ENCODE measurements at regions not wholly inside any gene's neighbourhood (a gene's known extent, or its start where the extent isn't known, plus 50 kb on each side); places are given as distances from the start of the nearest gene placed in this dataset.

GRCh38 chr2:14235667-14236066, 396.9 kb upstream of the LRATD1 start:
- no peak for DNase-seq
- Histone ChIP-seq H3K4ac (ENCODE audit: low read depth, low read length) (no peak overlapping the region), H4K91ac (ENCODE audit: insufficient read length, low read depth, low read length) (no peak overlapping the region), H3K4me2 (ENCODE audit: insufficient read depth, insufficient read length, low read length) (no peak overlapping the region), H3K9me3 (ENCODE audit: control insufficient read depth, low read depth, low read length) (no peaks in the 10 kb centered on the region), H3K56ac (ENCODE audit: insufficient read length, low read depth, low read length) (no peak overlapping the region), H2BK120ac (ENCODE audit: low read depth, low read length, poor library complexity, severe bottlenecking) (no peak overlapping the region), H3K14ac (ENCODE audit: insufficient read depth, low read length) (no peak overlapping the region), H3K9ac (ENCODE audit: extremely low read depth, insufficient read length, low read length) (no peak overlapping the region), H3K23ac (ENCODE audit: insufficient read length, low read depth, low read length) (no peak overlapping the region), H4K5ac (ENCODE audit: insufficient read length, low read depth, low read length) (no peak overlapping the region), H3K79me1 (ENCODE audit: insufficient read depth, low read depth, low read length, poor library complexity, severe bottlenecking) (no peaks in the 10 kb centered on the region), H2BK15ac (ENCODE audit: low read depth, low read length) (no peak overlapping the region), H3K79me2 (ENCODE audit: insufficient read depth, low read length) (no peaks in the 10 kb centered on the region), H3T11ph (ENCODE audit: low read length) (no peak overlapping the region), H4K20me1 (ENCODE audit: control insufficient read depth, insufficient read depth, insufficient read length) (no peaks in the 10 kb centered on the region), H3K18ac (ENCODE audit: insufficient read length, low read depth, low read length) (no peak overlapping the region), H2AK5ac (ENCODE audit: insufficient read length, low read length) (no peak overlapping the region), H3K27me3 (ENCODE audit: insufficient read depth, low read length) (no peaks in the 10 kb centered on the region), H2BK12ac (ENCODE audit: insufficient read length, low read depth, low read length) (no peak overlapping the region), H2BK5ac (ENCODE audit: insufficient read length, low read length) (no peak overlapping the region), H3K27ac (ENCODE audit: insufficient read length, low read depth, low read length) (no peak overlapping the region), H3K4me1 (ENCODE audit: insufficient read depth, low read length) (peaks cover 9% of the 10 kb centered on the region; the same call in 1 of the 2 replicates), H2AFZ (ENCODE audit: low read length) (no peak overlapping the region), H2BK20ac (ENCODE audit: low read depth, low read length, poor library complexity, severe bottlenecking) (no peak overlapping the region), H3K23me2 (ENCODE audit: insufficient read length, low read depth, low read length, poor library complexity, severe bottlenecking) (no peaks in the 10 kb centered on the region), H4K8ac (replicated peaks; ENCODE audit: insufficient read length, low read depth, low read length) (no peak overlapping the region)
- H3K27me3 Mint-ChIP-seq (ENCODE audit: low read depth) = peaks cover 49% of the 10 kb centered on the region
- H3K36me3 Mint-ChIP-seq (ENCODE audit: insufficient read depth in 1 of 3, low read depth in 3 of 3) = peaks cover 0 to 5% (median 0%) of the 10 kb centered on the region in 3 experiments; a peak in 3 of 7 replicates
- no peak overlapping the region for H3K27ac Mint-ChIP-seq
- H3K4me1 Mint-ChIP-seq = peaks cover 29 to 38% of the 10 kb centered on the region in 2 experiments
- TF ChIP-seq, protein P1, sequence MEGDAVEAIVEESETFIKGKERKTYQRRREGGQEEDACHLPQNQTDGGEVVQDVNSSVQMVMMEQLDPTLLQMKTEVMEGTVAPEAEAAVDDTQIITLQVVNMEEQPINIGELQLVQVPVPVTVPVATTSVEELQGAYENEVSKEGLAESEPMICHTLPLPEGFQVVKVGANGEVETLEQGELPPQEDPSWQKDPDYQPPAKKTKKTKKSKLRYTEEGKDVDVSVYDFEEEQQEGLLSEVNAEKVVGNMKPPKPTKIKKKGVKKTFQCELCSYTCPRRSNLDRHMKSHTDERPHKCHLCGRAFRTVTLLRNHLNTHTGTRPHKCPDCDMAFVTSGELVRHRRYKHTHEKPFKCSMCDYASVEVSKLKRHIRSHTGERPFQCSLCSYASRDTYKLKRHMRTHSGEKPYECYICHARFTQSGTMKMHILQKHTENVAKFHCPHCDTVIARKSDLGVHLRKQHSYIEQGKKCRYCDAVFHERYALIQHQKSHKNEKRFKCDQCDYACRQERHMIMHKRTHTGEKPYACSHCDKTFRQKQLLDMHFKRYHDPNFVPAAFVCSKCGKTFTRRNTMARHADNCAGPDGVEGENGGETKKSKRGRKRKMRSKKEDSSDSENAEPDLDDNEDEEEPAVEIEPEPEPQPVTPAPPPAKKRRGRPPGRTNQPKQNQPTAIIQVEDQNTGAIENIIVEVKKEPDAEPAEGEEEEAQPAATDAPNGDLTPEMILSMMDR (conservative IDR thresholded peaks at IDR 0.05) = no peak
- peaks cover under 1 to 2% of the 10 kb centered on the region in 2 experiments; a peak in 2 of 5 replicates for H3K9me3 Mint-ChIP-seq
- no CpG with 5 or more reads among the region's 3 CpGs for WGBS (ENCODE audit: extremely low coverage, insufficient read length, low lambda C conversion rate)
- no peak overlapping the region; a peak in 1 of 5 replicates for H3K4me3 Mint-ChIP-seq
